ENCODE measurements at regions not wholly inside any gene's neighbourhood (a gene's known extent, or its start where the extent isn't known, plus 50 kb on each side); places are given as distances from the start of the nearest gene placed in this dataset.

DNA sequence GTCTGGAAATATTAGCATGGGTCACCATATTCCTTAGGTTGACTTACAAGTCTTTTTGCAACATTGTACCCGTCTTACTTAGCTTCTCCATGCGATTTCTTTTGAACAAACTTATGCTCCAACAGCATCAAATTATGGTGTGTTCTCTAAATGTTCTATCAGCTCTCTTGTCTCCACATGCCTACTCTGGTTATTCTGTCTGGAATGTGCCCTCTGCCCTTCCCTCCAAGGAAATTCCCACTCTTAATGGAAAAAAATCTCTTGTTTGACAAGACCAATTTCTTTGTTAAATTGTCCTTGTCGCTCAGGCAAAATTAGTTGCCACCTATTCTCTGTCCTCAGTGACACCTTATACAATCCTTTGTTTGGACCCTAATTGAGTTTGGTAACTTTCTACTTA lies 522.8 kb upstream of the LUZP2 start:
- Mint-ChIP-seq H3K27me3 (no peaks in the 10 kb centered on the region), H3K9me3 (ENCODE audit: low read depth) (no peaks in the 10 kb centered on the region), H3K4me1 (ENCODE audit: low read depth) (peaks cover 28% of the 10 kb centered on the region), H3K36me3 (ENCODE audit: insufficient read depth) (no peaks in the 10 kb centered on the region), H3K4me3 (ENCODE audit: low read depth) (no peak overlapping the region), H3K27ac (no peak overlapping the region)
- no peak for TF ChIP-seq CTCF (IDR thresholded peaks at IDR 0.05; ENCODE audit: unreplicated experiment)
- DNase-seq (ENCODE audit: low spot score, unreplicated experiment), result no peak

DNA sequence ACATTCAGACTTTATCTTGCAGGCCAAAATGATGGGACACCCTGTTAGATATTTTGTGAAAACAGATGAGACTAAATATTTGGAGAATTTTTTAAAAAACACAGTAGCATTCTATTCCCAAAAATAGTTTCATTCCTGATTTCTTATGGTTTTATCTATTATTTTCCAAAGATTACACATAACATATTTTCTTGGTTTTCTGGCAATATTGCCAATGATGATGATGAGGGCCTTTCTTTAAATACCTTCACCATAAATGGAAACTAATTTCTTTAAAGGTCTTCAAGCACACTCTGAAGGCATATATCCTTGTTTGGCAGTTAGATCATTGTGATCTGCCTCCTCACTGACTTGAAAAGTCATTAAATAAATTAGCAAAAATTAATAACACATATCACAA lies 522.3 kb upstream of the LUZP2 start:
- Mint-ChIP-seq H3K36me3 (ENCODE audit: insufficient read depth) (no peaks in the 10 kb centered on the region), H3K4me1 (ENCODE audit: low read depth) (peaks cover 28% of the 10 kb centered on the region), H3K9me3 (ENCODE audit: low read depth) (no peaks in the 10 kb centered on the region), H3K27me3 (no peaks in the 10 kb centered on the region), H3K4me3 (ENCODE audit: low read depth) (no peak overlapping the region), H3K27ac (no peak overlapping the region)
- no peak for TF ChIP-seq CTCF (IDR thresholded peaks at IDR 0.05; ENCODE audit: unreplicated experiment)
- DNase-seq (ENCODE audit: low spot score, unreplicated experiment), result no peak

DNA sequence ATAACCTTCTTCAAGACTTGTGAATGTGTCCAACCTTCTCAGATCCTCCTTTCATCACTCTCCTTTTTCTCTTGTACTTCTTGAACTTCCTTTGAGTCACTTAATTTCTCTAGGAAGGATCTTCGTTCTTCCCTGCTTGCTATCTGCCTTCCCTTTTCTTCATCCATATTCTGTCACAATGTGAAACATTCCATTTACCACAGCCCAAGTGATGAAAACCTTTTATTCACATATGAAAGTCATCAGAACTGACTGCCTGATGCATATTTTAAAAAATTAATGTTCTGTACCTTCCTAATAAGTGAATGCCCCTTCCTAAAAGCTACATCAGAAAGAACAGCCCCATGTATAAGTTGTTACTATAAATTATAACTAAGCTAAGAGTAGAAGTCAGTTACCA lies 520.4 kb upstream of the LUZP2 start:
- no peak for TF ChIP-seq CTCF (IDR thresholded peaks at IDR 0.05; ENCODE audit: unreplicated experiment)
- no peaks in the 10 kb centered on the region for H3K36me3 Mint-ChIP-seq (ENCODE audit: insufficient read depth)
- no peak for DNase-seq (ENCODE audit: low spot score, unreplicated experiment)
- H3K27ac Mint-ChIP-seq, result no peak overlapping the region
- H3K4me3 Mint-ChIP-seq (ENCODE audit: low read depth), result no peak overlapping the region
- H3K4me1 Mint-ChIP-seq (ENCODE audit: low read depth), result peaks cover 14% of the 10 kb centered on the region
- no peaks in the 10 kb centered on the region for H3K27me3 Mint-ChIP-seq
- H3K9me3 Mint-ChIP-seq (ENCODE audit: low read depth), result no peaks in the 10 kb centered on the region

DNA sequence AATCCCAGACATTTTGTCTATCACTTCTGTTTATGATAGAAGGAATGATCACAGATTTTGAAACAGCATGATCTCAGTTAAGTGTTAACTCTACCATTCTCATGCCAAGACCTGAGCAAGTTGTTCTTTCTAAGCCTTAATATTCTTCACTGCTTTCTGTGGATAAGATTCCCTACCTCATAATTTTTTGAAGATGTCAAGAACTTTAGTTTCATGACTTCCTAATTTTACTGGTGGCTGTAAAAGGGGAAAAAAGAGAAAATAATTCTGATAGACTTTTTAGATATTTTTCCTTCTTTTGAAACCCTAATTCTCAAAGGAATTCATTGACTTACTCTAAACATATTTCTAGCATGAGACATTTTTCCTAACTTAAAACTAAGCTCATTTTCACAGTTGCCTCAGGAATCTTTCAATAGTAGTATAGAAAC lies 520.0 kb upstream of the LUZP2 start:
- H3K27me3 Mint-ChIP-seq, result no peaks in the 10 kb centered on the region
- H3K4me3 Mint-ChIP-seq (ENCODE audit: low read depth), result no peak overlapping the region
- H3K36me3 Mint-ChIP-seq (ENCODE audit: insufficient read depth), result no peaks in the 10 kb centered on the region
- H3K4me1 Mint-ChIP-seq (ENCODE audit: low read depth), result peaks cover 14% of the 10 kb centered on the region
- no peak overlapping the region for H3K27ac Mint-ChIP-seq
- no peaks in the 10 kb centered on the region for H3K9me3 Mint-ChIP-seq (ENCODE audit: low read depth)
- DNase-seq (ENCODE audit: low spot score, unreplicated experiment), result no peak
- TF ChIP-seq CTCF (IDR thresholded peaks at IDR 0.05; ENCODE audit: unreplicated experiment), result no peak

DNA sequence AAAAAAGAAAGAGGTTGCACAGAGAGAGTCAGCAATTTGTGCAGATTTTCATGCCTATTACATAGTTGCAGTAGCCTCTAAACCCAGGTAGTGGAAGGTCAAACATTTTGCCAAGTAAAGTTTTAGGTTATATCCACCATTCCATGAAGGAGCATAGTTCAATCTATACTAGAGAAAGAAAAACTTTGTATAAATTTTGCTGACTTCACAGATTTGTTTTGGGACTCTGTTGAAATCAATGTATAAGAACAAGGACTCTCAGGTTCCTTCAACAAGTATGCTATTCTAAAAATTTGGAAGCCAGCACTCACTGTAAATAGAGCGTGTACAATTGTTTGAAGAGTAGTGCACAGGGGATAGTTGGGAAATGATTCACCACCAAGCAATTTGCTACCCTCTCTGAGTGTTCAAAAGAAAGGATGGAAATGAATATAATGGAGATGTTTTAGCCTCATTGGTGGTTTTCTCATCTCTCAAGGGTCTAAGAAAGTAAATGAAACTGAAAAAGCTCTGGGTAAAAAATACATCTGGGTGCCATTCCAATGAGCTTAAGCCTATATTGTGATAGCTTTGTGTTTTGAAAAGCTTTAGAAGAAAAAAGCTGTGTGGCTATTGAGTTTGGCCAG lies 508.4 kb upstream of the LUZP2 start:
- H3K27ac Mint-ChIP-seq, result no peak overlapping the region

More for the DNA sequence above, 508.4 kb upstream of the LUZP2 start:
- H3K9me3 Mint-ChIP-seq (ENCODE audit: low read depth), result no peaks in the 10 kb centered on the region
- DNase-seq (ENCODE audit: low spot score, unreplicated experiment), result no peak
- no peak overlapping the region for H3K4me3 Mint-ChIP-seq (ENCODE audit: low read depth)
- no peaks in the 10 kb centered on the region for H3K27me3 Mint-ChIP-seq
- H3K36me3 Mint-ChIP-seq (ENCODE audit: insufficient read depth), result no peaks in the 10 kb centered on the region
- no peaks in the 10 kb centered on the region for H3K4me1 Mint-ChIP-seq (ENCODE audit: low read depth)
- no peak for TF ChIP-seq CTCF (IDR thresholded peaks at IDR 0.05; ENCODE audit: unreplicated experiment)

All from progenitor cell of endocrine pancreas (in vitro differentiated cells).